GM12878 (cell line): ENCODE measurements at regions not wholly inside any gene's neighbourhood (a gene's known extent, or its start where the extent isn't known, plus 50 kb on each side); places are given as distances from the start of the nearest gene placed in this dataset.

Experiments used
- BHLHE40 ChIP-seq, 2 experiments: fragments of 450-650 bp in 1 of 2; IDR thresholded peaks; 2 replicates each; pipeline ENCODE4 v1.6.1; 2011 to 2017; ENCODE audit warnings: low read depth in 2 of 2, borderline replicate concordance in 1 of 2, improper control_type of control experiment in 1 of 2, low read length in 1 of 2, mild to moderate bottlenecking in 1 of 2
- EZH2 ChIP-seq: IDR thresholded peaks from 2 replicates; pipeline ENCODE4 v1.6.1; 2012; ENCODE audit warnings: low read depth, mild to moderate bottlenecking, control low read depth, inconsistent platforms, low read length, borderline replicate concordance; ENCODE audit not compliant: control insufficient read depth
- MTA3 ChIP-seq: IDR thresholded peaks from 2 replicates; pipeline ENCODE4 v1.6.1; 2012; ENCODE audit warnings: low read length, inconsistent platforms, borderline replicate concordance
- NRF1 ChIP-seq: conservative IDR thresholded peaks from 2 replicates; pipeline ENCODE4 v1.6.1; 2011; ENCODE audit warnings: mild to moderate bottlenecking, low read depth, low read length, improper control_type of control experiment
- POLR2A ChIP-seq: IDR thresholded peaks from 2 replicates; pipeline ENCODE4 v1.6.1; 2011; ENCODE audit warnings: low read depth, mild to moderate bottlenecking, low read length
- TF ChIP-seq, protein P1 (sequence below): IDR thresholded peaks from 2 replicates; pipeline ENCODE4 v1.6.1; 2012; ENCODE audit warnings: mild to moderate bottlenecking, low read depth, low read length
- TF ChIP-seq, protein P2 (sequence below): fragments of 450-650 bp; IDR thresholded peaks from 2 replicates; pipeline ENCODE4 v1.6.1; 2018; ENCODE audit warnings: borderline replicate concordance, mild to moderate bottlenecking; ENCODE audit not compliant: partially characterized antibody
- TF ChIP-seq, protein P3 (sequence below), 3 experiments: IDR thresholded peaks in 2 of 3; conservative IDR thresholded peaks in 1 of 3; 2 replicates each; pipeline ENCODE4 v1.5.1; 2011; ENCODE audit warnings: low read depth in 3 of 3, low read length in 3 of 3, mild to moderate bottlenecking in 3 of 3, control low read depth in 2 of 3, moderate library complexity in 2 of 3, inconsistent platforms in 1 of 3, mixed read lengths in 1 of 3; ENCODE audit not compliant: control insufficient read depth in 2 of 3, insufficient read depth in 1 of 3; ENCODE audit errors: extremely low read depth in 1 of 3

DNA sequence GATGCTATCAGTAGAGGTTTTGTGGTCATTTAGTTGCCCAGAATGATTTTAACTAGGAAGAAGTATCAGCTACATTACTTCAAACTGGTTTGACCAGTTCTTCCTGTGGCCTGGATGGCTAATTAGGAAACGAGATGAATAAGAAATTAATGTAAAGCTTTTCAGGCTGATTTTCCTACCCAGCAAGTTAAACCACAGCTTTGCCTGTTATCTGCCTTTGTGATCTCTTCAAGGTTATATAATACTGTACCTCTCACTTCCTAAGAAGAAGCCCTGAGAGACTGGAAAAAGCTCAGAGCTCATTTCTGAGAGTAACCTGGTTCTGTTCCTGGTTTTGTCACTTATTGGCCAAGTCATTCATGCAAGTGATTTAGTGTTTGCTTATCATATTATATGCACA, 782.2 kb upstream of the GOLIM4 start:
- TF ChIP-seq, protein P1, sequence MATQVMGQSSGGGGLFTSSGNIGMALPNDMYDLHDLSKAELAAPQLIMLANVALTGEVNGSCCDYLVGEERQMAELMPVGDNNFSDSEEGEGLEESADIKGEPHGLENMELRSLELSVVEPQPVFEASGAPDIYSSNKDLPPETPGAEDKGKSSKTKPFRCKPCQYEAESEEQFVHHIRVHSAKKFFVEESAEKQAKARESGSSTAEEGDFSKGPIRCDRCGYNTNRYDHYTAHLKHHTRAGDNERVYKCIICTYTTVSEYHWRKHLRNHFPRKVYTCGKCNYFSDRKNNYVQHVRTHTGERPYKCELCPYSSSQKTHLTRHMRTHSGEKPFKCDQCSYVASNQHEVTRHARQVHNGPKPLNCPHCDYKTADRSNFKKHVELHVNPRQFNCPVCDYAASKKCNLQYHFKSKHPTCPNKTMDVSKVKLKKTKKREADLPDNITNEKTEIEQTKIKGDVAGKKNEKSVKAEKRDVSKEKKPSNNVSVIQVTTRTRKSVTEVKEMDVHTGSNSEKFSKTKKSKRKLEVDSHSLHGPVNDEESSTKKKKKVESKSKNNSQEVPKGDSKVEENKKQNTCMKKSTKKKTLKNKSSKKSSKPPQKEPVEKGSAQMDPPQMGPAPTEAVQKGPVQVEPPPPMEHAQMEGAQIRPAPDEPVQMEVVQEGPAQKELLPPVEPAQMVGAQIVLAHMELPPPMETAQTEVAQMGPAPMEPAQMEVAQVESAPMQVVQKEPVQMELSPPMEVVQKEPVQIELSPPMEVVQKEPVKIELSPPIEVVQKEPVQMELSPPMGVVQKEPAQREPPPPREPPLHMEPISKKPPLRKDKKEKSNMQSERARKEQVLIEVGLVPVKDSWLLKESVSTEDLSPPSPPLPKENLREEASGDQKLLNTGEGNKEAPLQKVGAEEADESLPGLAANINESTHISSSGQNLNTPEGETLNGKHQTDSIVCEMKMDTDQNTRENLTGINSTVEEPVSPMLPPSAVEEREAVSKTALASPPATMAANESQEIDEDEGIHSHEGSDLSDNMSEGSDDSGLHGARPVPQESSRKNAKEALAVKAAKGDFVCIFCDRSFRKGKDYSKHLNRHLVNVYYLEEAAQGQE: no peak
- TF ChIP-seq NRF1: no peak
- TF ChIP-seq EZH2: no peak
- no peak for TF ChIP-seq POLR2A
- TF ChIP-seq BHLHE40 (IDR thresholded peaks at IDR 0.05; ENCODE audit: borderline replicate concordance in 1 of 2, low read depth in 2 of 2, low read length in 1 of 2): no peak
- TF ChIP-seq, protein P2, sequence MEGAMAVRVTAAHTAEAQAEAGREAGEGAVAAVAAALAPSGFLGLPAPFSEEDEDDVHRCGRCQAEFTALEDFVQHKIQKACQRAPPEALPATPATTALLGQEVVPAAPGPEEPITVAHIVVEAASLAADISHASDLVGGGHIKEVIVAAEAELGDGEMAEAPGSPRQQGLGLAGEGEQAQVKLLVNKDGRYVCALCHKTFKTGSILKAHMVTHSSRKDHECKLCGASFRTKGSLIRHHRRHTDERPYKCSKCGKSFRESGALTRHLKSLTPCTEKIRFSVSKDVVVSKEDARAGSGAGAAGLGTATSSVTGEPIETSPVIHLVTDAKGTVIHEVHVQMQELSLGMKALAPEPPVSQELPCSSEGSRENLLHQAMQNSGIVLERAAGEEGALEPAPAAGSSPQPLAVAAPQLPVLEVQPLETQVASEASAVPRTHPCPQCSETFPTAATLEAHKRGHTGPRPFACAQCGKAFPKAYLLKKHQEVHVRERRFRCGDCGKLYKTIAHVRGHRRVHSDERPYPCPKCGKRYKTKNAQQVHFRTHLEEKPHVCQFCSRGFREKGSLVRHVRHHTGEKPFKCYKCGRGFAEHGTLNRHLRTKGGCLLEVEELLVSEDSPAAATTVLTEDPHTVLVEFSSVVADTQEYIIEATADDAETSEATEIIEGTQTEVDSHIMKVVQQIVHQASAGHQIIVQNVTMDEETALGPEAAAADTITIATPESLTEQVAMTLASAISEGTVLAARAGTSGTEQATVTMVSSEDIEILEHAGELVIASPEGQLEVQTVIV: no peak
- TF ChIP-seq, protein P3, sequence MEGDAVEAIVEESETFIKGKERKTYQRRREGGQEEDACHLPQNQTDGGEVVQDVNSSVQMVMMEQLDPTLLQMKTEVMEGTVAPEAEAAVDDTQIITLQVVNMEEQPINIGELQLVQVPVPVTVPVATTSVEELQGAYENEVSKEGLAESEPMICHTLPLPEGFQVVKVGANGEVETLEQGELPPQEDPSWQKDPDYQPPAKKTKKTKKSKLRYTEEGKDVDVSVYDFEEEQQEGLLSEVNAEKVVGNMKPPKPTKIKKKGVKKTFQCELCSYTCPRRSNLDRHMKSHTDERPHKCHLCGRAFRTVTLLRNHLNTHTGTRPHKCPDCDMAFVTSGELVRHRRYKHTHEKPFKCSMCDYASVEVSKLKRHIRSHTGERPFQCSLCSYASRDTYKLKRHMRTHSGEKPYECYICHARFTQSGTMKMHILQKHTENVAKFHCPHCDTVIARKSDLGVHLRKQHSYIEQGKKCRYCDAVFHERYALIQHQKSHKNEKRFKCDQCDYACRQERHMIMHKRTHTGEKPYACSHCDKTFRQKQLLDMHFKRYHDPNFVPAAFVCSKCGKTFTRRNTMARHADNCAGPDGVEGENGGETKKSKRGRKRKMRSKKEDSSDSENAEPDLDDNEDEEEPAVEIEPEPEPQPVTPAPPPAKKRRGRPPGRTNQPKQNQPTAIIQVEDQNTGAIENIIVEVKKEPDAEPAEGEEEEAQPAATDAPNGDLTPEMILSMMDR (IDR thresholded peaks at IDR 0.05 in 2 of 3, conservative IDR thresholded peaks at IDR 0.05 in 1 of 3; ENCODE audit: control insufficient read depth in 2 of 3, extremely low read depth in 1 of 3, insufficient read depth in 1 of 3, low read depth in 3 of 3, low read length in 3 of 3): no peak
- TF ChIP-seq MTA3: no peak
